RKO (cell line): ENCODE measurements at regions not wholly inside any gene's neighbourhood (a gene's known extent, or its start where the extent isn't known, plus 50 kb on each side); places are given as distances from the start of the nearest gene placed in this dataset.

Experiments used
- DNase-seq: peaks from one replicate; pipeline ENCODE4 v3.0.0-alpha.2; 2016; ENCODE audit warnings: low spot score

- no peak for DNase-seq
Observed at GRCh38 chr11:112903340-112903739, 57.9 kb upstream of the NCAM1 start.

- no peak for DNase-seq
Observed at GRCh38 chr11:112911124-112911523, 50.1 kb upstream of the NCAM1 start.
